ENCODE measurements at regions not wholly inside any gene's neighbourhood (a gene's known extent, or its start where the extent isn't known, plus 50 kb on each side); places are given as distances from the start of the nearest gene placed in this dataset.

GRCh38 chr2:83795777-83796176 is 663.3 kb downstream of the SUCLG1 start:
- no peak for TF ChIP-seq CTCF (IDR thresholded peaks at IDR 0.05)

- TF ChIP-seq CTCF (IDR thresholded peaks at IDR 0.05): no peak
Observed at GRCh38 chr2:83787189-83787588, 671.9 kb downstream of the SUCLG1 start.

GRCh38 chr2:83786140-83786539 is 672.9 kb downstream of the SUCLG1 start:
- no peak for TF ChIP-seq CTCF (IDR thresholded peaks at IDR 0.05)

GRCh38 chr2:83784947-83785346 is 674.1 kb downstream of the SUCLG1 start:
- TF ChIP-seq CTCF (IDR thresholded peaks at IDR 0.05): no peak

- TF ChIP-seq CTCF (IDR thresholded peaks at IDR 0.05): no peak
Observed at GRCh38 chr2:83784315-83784714, 674.8 kb downstream of the SUCLG1 start.

GRCh38 chr2:83782122-83782521 is 677.0 kb downstream of the SUCLG1 start:
- TF ChIP-seq CTCF (IDR thresholded peaks at IDR 0.05): no peak

- TF ChIP-seq CTCF (IDR thresholded peaks at IDR 0.05): no peak
Observed at GRCh38 chr2:83764447-83765005, 694.6 kb downstream of the SUCLG1 start.

- no peak for TF ChIP-seq CTCF (IDR thresholded peaks at IDR 0.05)
Observed at GRCh38 chr2:83757329-83757728, 701.8 kb downstream of the SUCLG1 start.
